GM19452 (cell line): ENCODE measurements at regions not wholly inside any gene's neighbourhood (a gene's known extent, or its start where the extent isn't known, plus 50 kb on each side); places are given as distances from the start of the nearest gene placed in this dataset.

Source experiments
- ATAC-seq: cut with Tn5 transposase; IDR thresholded peaks from one replicate; pipeline ENCODE4 v1.9.1; 2021; ENCODE audit not compliant: unreplicated experiment

DNA sequence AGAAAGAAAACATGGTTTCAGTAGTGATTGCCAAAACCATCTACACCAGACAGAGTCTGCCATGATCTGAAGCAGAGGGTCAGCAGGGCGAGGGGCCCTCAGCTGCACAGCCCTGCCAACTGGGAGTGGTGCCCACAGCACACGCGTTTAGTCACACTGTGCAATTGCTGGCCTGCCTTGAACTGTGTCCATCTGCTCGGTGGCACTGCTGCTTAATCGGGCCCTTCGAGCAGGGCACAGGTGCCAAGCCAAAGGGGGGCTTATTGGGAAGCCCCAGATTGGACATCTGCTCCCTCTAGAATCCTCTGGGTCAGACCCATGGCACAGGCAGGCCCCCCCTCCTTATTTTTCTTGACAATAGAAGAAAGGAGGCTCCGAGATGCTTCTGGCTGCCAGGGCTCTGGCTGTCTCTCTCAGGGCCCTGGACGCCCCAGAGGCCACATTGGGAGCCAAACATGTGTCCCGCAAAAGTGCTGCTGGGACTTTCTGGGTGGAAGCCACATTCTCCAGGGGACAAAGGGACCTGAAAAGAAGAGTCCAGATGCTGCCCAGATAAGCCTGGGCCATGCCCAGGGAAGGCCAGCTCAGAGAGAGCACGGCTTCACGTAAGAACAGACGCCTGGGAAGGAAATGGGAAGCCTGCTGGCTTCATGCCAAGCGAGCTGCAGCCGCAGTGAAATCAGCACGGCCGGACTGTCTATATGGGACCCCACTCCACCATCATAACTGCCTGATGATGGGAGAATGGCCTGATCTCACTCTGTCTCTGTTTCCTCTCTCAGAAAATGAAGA lies 349.2 kb downstream of the GADD45G start:
- ATAC-seq = no peak

DNA sequence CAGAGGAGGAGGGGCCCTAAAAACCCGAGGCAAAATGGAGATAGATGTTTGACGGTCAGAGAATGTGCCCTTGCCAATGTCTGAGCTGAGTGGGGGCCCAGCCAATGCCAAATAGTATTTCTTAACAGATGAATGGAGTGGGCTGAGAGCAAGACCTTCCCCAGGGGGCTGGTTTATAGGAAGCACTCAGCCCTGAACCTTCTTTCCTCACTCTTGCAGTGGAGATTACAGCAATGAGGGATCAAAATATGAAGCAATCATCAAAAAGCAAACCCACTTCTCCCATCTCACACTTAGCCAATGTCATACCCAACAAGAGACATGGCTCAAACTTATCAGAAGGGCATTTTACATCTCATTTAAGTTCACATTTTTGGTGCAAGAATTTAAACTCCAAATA lies 350.3 kb downstream of the GADD45G start:
- ATAC-seq = no peak

DNA sequence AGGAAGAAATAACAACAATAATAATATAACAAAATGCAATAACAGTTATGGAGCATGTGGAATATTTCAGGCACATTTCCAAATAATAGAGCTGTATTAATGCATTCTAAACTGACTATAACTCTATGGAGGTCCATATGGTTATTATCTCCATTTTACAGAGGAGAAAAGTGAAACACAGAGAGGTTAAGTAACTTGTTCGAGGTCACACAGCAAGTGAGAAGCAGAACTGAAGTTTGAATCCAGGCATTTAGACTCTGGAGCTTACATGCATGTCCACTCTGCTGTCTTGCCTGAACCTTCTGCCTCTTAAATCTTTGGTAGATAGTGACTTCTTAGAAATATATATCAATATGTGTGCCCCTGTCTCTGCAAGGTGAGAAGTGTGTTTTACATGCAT lies 350.8 kb downstream of the GADD45G start:
- no peak for ATAC-seq

DNA sequence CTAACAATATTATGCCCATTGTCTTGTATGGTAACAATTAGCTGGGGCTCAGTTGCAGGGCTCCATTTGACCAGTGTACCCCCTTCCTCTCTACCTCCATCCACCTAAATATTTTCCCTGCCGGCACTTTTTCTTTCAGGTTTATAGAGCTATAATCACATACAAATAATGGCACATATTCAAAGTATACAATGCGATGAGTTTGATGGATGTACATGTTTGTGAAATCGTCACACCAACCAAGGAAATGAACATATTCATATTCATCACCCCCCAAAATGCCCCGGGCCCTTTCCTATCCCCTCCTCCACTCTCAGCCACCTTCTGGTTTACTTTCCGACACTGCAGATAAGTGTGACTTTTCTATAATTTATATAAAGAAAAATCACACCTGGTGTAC lies 351.5 kb downstream of the GADD45G start:
- no peak for ATAC-seq

DNA sequence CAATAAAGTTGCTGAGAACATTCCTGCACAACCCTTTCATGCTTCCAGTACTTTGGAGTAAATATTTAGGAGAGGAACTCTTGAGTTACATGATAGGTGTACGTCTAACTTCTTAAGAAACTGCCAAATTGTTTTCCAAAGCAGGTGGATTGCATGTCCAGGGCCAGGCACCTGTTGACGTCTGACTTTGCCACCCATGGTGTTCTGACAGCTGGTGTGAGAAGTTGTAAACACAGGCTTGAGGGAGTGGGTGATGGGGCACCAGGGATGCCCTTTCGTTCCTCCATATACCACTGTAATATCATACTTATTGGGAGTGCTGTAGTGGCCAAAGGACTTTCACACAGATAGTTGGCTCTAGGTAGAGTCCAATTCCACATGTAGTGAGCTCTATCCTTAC lies 352.1 kb downstream of the GADD45G start:
- ATAC-seq = no peak

DNA sequence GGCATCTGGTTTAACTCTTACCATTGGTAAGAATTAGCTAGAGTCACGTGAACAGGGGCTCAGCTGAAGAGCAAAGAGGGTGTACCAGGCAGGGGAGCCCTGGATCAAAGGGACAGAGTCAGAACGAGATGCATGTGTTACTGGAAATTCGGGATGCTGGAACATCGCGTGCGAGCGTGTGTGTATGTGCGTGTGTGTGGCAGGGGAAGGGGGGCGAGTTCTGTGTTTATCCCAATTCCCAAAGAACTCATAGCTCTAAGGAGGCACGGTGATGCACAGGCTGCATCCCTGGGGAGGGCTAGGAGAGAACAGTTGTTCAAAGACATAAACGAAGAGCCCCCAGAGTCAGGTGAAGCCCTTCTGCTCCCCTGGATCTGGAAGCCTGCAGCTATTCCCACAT lies 353.3 kb downstream of the GADD45G start:
- no peak for ATAC-seq

DNA sequence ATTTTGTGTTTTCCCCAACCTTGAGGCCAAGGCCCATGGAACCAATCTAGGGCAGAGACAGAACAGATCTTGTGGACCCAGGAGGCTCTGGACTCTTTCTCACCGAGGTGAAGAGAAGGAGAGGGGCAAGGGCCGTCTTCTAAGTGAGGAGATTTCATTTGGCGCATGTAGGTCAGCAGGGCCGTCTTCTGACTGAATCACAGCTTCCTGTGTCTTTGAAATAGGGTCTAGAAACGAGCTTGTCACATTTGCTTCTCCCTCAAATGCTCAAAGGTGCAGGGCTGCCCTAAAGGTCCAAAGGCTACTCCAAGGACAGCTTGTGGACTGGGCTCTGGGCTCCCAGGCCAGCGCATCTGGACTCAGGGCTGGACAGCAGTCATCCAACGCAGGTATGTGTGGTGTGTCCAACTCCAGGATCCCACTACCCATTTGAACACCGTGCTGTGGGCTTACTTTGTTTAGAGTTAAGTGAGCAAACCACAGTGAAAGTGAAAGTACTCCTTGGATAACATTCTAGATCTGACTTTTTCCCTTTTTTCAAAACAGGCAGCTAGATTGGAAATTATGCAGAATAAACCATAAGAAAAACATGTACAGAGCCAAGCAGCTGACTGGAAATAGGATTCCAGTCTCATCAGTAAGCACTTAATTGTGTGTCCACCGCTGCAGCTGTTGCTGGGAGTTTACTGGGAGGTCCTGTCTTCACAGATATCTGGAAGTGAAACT lies 357.0 kb downstream of the GADD45G start:
- ATAC-seq = no peak

DNA sequence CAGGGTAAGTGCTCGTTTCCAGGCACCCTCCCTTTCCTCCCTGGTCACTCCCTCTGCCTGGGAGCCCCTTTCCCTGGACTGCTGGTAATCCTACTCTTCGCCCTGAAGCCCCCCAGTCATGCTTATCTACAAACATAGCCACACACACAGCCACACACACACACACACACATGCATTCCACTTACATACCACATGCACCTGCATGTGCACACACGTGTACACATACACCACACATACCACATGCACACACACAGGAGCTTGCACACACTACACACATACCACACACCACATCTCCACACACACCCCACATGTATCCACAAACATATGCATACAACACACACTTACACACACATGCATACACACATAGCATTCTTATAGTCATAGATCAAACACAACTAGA lies 358.5 kb downstream of the GADD45G start:
- no peak for ATAC-seq

DNA sequence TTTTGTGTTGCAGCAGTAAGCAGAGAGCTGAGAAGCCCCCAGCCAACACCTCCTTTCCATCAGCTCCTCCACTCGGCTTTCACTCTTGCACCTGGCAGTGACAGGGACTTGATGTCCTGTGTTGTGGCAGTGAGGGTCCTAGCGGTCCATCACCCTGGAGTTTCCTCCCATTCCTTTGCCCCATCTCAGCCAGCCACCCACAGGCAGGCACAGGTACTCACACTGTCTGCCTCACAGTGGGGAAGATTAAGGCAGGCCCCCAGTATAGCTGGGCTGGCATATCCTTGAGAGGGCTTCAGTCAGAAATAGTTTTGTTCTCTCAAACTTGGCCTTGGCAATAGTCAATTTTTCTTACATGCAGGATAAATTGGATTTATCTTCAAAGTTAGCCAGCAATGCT lies 362.7 kb downstream of the GADD45G start:
- ATAC-seq = no peak

DNA sequence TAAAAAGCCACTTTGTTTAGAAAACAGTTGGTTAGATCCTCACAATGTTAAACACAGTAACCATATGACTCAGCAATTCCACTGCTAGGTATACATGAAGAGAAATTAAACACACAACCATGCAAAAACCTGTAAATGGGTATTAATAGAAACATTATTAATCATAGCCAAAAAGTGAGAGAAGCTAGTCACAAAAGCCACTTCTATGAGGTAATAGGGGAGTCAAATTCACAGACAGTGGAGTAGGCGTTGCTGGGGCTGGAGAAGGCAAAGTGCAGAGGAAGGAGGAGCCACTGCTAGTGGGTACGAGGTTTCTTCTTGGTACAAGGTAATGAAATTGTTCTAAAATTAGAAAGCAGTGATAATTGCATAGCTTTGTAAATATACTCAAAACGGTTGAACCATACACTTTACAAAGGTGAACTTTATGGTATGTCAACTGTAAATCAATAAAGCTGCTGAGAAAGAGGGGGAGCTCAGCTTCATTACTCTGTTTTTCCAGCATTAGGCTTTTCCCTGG lies 364.4 kb downstream of the GADD45G start:
- ATAC-seq = no peak

DNA sequence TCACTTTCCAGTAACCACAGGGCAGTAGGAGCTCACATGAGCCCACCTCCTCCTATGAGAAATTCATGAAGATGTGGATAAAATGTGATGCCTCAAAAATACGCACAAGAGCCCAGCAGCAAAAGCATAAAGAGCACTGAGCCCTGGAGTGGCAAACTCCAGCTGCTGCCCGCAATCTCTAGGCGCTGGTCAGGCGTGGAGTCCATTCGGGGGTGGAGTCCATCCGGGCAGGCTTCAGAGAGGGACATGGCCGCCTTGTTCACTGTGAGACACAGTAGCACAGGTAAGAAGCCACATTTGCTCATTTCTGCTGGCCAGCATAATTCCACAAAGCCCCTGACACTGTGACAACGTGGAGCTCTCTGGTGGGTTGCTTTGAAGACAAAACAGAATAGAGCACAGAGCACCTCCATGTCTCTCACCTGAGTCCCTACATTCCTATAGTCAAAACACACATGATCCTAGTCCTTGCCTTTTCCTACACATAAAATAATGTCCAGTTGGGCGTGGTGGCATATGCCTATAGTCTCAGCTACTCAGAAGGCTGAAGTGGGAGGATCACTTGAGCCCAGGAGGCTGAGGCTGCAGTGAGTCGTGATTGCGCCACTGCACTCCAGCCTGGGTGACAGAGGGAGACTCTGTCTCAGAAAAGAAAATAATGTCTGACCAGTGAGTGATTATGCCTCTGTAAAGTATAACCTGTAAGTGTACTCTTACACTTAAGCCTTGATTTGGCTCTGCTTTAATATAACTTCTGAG lies 365.2 kb downstream of the GADD45G start:
- no peak for ATAC-seq

DNA sequence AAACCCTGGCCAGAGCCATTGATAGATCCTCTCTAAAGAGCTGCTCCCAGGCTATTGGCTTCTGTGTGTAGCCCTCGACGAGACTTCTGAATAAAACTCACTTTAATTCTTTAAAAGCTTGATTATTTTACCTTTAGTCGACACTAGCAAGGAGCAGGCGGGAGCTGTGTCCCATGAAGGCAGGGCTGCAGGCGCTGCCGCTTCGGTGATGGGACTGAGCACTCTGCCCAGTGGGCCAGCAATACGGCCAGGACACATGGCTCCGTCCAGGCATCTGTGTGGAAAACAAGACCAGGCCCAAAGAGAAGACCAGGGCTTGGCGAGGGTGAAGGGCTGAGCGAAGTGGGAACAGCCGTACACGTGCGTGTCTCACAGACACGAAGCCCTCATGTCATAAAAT lies 365.9 kb downstream of the GADD45G start:
- no peak for ATAC-seq

DNA sequence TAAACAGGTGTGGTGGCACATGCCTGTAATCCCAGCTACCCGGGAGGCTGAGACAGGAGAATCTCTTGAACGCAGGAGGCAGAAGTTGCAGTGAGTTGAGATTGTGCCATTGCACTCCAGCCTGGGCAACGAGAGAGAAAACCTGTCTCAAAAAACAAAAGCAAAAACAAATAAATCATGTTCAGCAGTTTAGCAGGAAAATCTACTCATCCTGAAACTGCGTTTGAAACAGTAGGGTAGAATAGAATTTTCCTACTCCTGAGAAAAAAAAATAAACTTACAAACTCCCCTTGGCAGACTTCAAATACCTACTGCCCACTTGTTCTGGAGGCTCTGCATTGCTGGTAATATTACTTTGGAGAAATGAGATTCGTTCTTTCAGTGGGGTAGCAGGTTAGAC lies 367.7 kb downstream of the GADD45G start:
- ATAC-seq = no peak

DNA sequence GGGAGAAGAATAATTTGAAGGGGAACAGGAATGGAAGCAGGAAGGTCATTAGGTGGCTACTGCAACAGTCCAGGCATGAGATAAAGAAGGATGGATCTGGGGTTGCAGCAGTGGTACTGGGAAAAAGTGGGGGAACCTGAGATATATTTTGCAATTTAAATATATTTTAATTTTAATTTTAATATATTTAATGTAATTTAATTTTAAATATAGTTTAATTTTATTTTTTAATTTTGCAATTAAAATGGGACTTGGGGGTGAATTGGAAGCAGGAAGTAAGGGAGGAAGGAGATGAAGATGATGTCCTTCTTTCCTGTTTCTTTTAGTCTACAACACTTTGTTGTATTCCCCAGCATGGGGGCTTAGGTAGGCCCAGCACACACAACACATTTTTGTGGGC lies 369.8 kb downstream of the GADD45G start:
- no peak for ATAC-seq

DNA sequence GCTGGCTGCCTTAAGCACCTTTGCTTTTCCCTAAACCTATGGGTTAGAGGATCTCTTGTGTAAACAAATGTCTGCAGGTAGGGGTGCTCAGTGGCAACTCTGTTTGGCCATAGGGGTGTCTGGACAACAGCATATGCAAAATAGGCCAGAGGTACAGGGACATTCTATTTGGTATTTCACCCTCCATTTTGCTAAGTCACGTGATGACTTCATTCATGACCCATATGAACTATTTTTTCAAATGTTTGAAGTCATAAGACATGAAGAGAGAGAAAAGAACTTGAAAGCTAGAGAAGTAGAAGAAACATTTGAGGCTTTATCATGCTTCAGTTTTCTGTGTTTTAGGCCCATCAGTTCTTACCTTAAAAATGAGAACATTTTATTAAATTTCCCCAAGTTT lies 370.2 kb downstream of the GADD45G start:
- ATAC-seq = no peak

DNA sequence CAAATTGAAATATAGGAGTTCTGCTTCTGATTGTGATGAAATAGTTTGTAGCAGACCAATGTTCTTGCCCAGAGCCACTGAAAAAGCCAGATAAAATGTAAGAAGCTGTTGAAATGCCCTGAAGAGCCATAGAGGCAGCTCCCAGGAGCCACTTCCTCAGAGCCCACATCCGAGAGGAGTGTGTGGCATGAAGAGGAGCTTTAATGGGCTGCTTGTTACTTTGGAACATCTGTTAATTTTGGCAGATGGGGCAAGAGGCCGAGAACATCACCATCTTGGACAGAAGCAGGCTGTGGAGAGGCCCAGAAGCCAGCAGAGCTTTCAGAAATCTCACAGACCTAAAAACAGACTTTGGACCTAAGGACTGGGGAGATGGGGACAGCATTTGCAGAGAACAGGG lies 370.8 kb downstream of the GADD45G start:
- ATAC-seq = no peak

DNA sequence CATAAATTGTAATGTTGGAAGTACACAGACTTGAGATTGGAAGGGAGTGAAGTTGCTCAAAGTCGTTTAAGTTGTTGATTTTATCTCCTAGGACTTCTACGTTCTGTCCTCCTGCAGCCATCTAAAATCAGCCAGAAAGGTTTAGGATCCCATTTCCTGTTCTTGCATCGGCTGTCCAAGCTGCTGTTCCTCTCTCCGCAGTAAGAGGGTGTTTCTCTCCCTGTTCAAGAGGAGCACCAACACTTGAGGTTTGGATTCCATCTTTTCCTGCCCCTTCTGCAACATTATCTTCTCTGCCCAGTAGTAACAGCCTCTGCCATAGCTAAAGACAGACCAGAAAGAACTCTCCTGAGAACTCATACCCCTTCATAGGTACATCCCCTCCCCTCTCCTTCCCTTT lies 373.4 kb downstream of the GADD45G start:
- ATAC-seq = no peak

DNA sequence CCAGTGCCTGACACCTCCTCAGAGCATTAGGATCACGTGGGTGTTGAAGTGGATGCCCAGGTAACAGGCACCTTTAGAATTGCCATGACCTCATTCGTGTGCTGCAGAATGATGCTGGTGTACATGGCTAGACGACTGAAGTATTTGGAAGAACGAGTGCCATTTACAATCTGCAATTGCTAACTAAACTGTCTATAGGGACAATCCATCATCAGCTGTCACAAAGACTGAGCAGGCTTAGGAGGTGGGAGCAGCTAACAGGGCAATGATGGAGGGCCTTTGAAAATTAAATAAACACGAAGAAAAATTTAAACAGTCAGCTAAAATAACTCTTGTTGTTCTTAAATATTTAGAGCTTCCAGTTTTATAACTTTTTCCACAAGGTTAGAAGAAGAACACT lies 375.8 kb downstream of the GADD45G start:
- no peak for ATAC-seq

DNA sequence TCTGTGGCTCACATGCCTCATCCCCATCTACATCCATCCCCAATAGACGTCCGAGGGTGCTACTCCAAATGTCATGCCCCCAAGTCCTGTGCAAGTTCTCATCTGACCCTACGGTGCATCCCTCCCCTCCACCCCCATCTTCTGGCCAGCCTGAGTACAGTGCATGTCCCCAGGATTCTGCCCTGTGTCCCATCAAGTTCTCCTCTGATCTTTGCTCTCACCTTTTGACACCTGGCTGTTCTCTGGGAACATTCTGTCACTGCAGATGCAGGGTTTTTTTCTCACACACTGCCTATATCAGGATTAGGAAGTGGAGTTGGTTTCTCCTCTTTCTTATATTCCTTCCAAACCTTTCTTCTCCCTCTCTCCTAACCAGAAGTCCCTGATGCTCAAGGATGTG lies 377.2 kb downstream of the GADD45G start:
- no peak for ATAC-seq

DNA sequence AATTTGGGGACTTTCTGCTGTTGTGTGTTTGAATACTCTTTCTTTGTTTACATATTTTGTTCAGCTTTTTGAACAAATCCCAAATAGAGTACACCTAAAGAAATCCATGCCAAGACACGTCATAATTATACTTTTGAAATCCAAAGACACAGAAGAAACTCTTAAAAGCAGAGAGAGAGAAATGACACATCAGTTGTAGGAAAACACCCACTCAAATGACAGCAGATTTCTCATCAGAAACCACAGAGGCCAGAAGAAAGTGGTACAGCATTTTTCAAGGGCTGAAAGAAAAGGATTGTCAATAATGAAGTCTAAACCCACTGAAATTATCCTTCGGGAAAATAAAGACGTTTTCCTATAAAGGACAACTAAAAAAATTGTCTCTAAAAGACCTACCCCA lies 378.6 kb downstream of the GADD45G start:
- no peak for ATAC-seq

DNA sequence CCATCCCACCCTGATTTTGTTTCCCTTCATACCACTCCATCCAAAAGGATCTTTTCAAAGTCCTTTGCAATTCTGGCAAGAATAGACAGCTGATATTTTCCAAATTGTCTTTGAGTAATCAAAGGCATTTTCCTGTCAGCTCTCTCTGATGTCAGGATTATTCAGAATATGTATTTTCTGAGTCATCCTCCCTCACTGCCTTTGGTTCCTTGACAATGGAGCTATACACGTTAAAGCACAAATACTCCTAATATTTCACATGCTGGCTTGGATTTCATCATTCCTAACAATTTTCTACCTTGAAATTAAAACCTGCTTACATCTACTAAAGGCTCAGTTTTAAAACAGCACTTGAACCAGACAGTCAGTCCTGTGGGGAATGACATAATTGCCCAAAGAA lies 379.4 kb downstream of the GADD45G start:
- ATAC-seq = no peak

DNA sequence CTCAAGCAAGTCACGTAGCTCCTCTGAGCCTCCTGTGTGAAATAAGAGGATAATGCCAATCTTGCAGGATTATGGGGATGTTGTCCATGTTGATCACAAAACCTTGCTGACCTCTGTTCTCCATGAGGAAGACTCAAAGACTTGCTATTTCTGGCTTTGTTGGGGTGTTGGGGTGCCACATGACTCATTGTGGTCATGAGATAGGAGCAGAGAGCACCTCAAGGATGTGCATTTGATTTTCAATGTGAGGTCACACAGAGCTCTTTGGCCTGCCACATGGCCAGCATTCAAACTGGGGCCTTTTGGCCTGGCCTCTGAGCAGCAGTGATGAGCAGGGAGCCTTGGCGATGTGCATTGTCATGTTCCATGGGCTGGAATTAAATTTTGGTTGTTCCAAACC lies 380.3 kb downstream of the GADD45G start:
- ATAC-seq = no peak
